ENCODE measurements at regions not wholly inside any gene's neighbourhood (a gene's known extent, or its start where the extent isn't known, plus 50 kb on each side); places are given as distances from the start of the nearest gene placed in this dataset.
A peak's percentile ranks its signal among the peaks of the same experiment; 100 is the strongest.
"Not testable (repeated sequence)": the region's sequence is repeated elsewhere in the genome, so short reads cannot be mapped to it uniquely, and the experiment has no call there.

DNA sequence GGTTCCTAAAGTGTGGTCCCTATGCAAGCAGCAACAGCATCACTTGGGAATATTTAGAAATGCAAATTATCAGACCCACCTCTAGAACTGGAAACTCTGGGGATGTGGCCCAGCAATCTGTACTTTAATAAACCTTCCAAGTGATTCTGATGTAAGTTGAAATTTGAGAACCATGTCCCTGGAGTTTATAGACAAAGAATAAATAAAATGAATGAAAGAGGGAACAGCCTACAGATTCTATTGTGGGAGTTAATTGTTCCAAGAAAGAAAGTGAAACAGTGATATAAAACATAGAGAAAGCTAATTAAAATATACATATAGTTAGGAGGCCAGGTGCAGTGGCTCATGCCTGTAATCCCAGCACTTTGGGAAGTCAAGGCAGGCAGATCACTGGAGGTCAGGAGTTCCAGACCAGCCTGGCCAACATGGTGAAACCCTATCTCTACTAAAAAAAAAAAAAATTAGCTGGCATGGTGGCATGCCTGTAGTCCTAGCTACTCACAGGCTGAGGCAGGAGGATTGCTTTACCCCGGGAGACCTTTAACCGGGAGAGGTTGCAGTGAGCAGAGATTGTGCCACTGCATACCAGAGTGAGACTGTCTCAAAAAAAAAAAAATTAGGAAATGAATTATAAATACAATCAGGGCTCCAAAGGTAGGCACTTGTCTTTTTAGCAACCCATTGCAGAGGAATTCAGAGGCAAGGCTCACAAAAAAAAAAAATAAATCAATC lies 507.5 kb downstream of the NAV3 start:
- DNase-seq (ENCODE audit: low read depth) = peak; percentile 44

DNA sequence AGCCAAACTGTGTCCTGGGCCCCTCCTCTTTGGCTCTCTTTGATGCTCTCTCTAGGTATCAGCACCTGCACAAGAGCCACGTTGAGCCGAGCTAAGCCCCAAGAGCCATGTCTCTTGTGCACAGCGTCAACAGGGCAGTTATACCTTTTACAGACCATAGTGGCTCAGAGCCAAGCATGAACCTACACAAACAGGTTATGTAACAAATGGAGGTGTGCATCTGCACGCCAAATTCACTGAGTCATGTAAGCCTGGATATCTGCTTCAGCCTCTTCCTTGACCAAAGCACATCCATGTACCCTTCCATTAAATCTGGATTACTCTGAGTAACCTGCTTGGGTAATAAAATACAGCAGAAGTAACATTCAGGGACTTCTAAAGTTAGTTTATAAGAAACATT lies 509.7 kb downstream of the NAV3 start:
- DNase-seq (ENCODE audit: low read depth) = no peak

DNA sequence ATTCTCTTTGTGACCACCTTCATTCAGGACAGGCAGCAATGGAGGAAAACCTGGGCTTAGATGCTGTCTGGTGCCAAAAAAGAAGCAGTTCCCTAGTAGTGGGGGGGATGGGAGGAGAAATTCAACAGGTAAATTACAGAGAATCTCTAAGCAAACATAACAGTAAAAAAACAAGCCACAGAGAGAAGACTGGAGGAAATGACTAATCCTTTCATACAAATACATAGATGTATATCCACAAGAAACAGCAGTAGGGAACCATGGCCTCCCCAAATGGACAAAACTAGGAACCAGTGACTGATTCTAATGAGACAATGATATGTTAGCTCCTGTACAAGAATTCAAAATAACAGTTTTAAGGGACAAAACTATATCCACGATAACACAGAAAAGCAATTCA lies 513.0 kb downstream of the NAV3 start:
- DNase-seq (ENCODE audit: low read depth) = no peak

DNA sequence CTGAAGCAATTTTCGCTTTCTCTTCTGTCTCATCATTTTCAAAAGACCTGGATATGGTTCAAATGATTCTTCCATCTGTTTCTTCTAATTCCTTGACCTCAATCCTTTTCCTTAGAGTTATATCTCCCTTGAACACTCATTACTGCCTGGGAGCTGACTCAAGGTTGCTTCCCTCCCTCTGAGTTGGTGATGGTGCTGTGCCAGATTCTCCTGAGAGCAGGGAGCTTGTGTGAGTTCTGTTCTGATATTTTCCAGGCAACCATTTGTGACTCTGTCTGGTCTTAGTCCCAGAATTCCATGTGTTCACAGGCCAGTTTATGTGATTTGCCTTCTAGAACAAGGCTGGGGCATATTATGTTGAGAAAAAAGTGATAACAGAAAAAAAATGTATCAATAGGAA lies 505.1 kb upstream of the SYT1 start:
- peak; percentile 3 for DNase-seq (ENCODE audit: low read depth)

DNA sequence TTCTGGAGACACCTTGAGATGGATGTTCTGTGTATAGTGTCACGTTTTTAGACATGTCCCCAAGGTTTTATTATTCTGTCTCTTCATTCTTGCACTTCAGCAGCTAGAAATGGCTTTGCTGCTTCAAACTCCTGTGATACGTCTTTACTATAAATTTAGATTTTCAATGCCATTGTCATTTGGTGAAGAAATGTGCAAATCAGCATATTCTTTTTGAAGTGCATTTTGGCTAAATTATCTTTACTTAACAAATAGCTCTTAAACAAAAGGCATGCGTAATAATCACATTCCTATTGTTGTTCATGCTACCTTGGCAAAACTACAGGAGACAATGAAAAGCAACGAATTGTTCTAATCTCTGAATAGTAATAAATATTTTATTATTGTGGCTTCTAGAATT lies 502.9 kb upstream of the SYT1 start:
- DNase-seq (ENCODE audit: low read depth) = no peak

DNA sequence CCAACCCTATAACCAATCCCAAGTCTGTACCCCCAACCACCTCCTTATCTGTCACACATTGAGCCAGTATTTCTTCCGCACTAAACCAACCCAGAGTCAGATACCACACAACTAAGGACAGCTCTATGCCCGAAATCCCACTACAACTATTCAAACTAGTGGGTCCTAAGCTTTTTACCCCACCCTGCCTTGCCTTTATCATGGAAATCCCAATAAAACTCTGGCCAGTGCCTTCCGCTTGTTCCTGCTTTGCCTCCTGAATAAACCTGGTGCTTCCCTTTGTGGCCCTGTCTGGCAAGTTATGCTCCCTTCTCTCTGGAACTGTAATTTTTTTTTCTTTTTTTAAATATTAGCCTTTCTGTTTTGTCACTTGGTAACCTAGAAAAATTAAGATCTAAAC lies 493.3 kb upstream of the SYT1 start:
- no peak for DNase-seq (ENCODE audit: low read depth)

DNA sequence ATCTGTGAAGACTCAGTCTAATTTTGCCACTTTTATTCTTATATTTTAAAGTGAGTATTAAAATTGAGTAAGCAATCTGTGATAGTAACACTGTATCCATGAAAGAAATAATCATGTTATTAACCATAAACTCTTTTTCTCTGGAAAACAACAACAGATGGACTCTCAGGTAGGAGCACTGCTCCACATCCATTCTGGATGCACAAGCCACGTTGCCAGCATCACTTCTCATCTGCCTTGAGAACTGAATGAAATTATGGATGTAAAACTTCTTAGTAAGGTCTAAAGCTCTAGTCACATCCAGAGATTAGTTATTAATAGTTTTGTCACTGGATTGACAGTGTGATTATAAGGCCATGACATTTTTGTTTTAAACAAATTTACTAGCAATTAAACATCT lies 489.1 kb upstream of the SYT1 start:
- DNase-seq (ENCODE audit: low read depth) = no peak

DNA sequence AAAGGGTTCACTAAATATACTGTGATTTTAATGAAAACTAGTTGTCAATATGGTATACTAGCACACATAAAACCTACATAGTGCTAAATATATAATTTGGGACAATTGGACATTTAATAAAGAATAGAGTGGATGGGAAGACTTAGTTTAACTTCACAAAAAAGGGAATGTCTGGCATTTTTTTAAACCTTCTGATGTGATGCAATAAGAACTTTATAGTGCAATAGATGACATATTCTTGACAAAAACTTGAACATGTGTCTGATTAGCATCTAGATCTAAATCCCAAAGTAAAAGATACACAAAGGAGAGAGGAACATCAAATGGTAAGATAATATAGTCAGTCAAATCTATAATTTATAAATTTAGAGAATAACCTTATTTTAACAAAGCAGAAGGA lies 488.3 kb upstream of the SYT1 start:
- no peak for DNase-seq (ENCODE audit: low read depth)

DNA sequence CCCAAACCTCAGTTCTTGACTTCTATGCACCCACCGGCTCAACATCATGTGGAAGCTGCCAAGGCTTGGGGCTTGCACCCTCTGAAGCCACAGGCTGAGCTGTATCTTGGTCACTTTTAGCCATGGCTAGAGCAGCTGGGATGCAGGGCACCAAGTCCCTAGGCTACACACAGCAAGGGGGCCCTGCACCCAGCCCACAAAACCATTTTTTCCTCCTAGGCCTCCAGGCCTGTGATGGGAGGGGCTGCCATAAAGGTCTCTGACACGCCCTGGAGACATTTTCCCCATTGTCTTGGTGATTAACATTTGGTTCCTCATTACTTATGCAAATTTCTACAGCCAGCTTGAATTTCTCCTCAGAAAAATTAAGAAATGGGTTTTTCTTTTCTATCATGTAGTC lies 485.5 kb upstream of the SYT1 start:
- DNase-seq (ENCODE audit: low read depth) = not testable (repeated sequence)

DNA sequence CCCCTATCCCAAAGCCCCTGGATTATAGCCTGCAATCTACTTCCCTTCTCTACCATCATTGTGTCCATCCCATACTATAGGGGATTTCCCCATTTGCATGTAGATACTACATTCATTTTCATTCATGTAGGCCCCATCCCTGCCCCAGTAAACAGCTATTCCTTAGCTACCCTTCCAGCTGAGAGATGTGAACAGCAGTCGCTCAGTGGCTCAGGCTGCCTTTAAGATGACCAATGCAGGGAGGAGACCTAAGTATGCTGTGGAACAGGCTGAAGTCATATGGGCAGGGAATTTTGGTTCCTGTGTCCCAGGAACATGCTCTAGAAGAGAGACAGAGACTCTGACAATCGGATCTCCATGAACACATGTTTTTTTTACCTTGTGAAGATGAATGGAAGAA lies 481.2 kb upstream of the SYT1 start:
- no peak for DNase-seq (ENCODE audit: low read depth)

DNA sequence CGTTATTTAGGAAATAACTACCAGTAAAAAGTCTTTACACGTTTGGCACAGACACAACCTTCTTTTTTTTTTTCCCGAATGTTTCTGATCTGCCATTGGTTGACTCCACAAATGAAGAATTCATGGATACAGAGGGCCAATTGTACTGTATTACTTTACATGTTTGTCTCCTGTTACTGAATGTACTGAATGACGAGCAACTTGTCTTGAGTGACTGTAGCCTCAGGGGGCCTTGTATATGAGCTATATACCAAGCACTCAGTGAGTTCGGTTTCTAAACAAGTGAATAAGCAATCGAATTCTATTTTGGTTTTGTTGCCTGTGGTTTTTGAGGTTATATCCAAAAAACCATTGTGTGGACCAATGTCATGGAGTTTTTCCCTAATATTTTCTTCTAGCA lies 480.0 kb upstream of the SYT1 start:
- DNase-seq (ENCODE audit: low read depth) = no peak

DNA sequence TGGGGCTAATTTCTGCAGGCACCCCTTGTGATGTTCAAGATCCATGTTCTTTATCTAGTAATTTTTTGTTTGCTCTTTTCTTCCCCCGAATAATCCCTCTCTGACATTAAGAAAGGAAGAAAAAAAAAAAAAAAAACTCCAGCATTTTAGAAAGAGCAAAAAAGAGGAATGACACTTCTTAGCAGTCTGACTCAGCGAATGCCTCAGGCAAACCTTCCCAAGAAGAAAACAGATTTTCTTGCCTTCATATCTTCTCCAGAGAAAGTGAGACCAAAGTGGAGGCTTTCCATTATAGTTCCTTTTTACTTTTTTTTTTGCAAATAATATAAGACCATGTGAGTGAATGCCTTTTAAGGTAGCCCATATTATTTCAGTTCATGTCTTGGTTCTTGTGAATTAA lies 479.0 kb upstream of the SYT1 start:
- DNase-seq (ENCODE audit: low read depth) = peak; percentile 15

DNA sequence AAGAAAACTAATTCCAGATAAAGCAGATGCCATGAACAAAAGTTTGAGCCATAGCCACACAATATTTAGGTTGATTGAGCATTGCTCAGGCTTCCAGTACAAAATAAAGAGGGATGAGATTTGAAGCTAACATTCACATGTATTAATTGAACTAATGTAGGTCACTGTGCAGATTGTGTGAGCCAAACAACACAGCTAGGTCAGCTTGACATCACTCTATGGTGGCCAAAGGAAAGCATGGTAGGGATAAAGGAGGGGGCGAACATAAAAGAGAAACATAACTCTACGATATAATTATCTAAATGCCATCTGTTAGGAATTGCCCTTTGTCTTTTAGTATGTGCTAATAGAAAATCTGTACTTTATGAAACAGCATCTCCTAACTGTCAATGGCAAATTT lies 477.7 kb upstream of the SYT1 start:
- no peak for DNase-seq (ENCODE audit: low read depth)

DNA sequence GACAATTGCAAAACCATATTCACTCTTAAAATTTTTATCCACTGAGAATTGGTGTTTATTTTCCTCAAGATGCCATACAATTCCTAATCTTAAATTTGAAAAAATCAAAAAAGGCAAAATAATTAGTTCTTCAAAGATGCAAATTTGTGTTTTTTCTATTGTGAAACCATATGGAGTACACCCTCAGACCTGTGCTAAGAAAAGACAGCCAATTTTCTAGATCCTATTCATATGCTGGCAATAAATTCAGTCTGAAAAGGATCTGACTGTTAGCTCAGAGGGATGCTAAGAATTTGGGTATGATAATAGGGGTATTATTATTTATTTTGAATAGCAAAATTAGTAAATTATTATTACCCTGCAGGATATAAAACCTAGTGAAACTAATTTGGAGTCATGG lies 476.9 kb upstream of the SYT1 start:
- no peak for DNase-seq (ENCODE audit: low read depth)

DNA sequence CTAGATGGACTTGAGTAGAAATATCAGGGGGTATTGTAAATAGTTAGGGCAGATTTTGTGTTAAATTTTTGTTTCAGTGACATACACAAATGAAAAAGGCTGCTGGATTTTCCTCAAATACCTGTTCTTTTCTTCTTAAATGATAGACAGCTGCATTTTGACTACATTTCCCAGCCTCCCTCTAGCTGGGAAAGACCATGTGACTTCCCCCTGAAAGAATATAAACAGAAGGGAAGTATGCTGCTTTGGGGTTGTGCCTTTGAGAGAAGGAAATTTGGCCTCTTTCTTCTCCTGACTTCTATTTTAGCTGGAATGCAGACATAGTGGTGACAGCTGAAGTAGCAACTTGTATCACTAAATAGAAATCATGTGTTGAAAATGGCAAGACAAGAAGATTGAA lies 476.1 kb upstream of the SYT1 start:
- no peak for DNase-seq (ENCODE audit: low read depth)

DNA sequence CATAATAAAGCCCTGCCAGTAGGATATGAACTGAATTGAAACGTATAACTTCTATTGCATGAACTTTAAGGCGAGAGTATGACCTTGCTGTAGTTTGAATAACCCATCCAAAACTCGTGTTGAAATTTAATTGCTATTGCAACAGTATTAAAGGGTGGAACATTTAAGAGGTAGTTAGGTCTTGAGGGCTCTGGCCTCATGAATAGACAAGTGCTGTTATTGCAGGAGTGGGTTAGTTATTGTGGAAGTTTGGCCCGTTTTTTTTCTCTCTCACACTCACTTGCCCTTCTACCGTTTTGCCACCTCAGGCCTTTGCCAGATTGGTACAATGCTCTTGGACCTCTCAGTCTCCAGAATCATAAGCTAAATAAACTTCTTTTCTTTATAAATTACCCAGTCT lies 473.7 kb upstream of the SYT1 start:
- no peak for DNase-seq (ENCODE audit: low read depth)

DNA sequence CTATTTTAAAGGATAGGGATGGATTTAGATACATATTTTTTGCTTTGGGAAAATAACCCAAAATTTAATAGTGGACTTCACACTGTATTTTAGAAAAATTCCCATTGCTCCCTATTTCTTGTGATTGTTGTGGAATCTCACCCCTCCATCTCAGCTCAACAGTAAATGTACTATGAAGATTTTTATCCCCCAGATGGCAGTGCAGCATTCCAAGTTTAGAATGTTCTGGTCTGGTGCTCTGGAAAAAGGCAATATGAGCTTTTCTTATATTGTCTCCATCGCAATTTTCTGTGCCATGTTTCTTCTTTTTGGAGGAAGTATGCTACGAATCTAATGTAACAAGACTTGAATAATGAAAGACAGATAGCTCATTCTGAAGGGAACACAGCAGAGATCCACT lies 471.7 kb upstream of the SYT1 start:
- DNase-seq (ENCODE audit: low read depth) = peak; percentile 37

DNA sequence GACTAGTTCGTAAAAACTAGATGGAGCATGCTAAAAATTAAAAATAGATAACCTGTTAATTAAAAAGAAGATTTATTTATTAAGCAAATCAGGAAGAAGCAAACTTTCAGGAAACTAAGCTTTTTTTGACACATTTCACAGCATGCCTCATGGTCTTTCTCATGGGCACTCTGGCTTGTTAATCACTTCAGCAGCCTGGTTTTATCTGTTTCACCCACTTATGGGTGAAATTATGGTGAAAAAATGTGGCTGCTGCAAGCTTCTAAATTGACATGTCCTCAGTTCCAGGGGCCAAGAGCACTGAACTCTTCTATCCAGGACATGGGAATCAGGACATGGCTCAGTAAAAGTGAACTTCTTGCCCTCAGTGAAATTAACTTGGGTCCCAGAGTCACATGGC lies 468.6 kb upstream of the SYT1 start:
- no peak for DNase-seq (ENCODE audit: low read depth)

DNA sequence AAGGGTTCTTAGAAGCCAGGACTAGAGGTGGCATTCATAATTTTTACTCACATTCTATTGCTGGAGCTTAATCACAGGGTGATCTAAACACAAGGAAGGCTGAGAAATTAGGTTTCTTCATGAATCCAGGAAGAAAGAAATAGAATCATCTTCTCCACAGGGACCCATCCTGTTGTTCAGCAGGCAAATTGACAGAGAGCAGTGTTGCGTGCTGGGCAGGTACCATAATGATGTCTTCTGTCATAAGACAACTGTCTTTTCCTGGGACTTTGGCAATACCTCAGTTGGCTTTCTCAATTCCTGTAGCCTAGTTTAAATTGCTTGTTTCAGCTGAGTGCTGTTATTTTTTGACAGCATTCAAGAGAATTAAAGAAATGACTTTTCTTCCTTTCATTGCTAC lies 468.0 kb upstream of the SYT1 start:
- DNase-seq (ENCODE audit: low read depth) = no peak

DNA sequence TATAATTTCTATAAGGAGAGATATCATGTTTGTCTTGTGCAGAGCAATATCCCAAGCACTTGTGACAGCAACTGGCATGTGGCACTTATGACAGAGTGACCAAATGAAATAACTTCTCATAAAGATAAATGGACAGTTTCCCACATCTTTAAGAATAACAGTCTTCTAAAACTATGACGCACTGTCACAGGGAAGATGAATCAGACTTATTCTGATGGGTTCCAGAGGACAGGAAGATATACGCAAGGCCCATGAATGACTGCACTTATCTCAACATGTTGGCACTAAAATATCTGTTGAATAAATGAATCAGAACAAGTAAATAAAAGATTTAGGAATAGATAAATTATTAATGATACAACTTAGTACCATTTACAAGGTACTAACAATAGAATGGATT lies 465.8 kb upstream of the SYT1 start:
- no peak for DNase-seq (ENCODE audit: low read depth)

DNA sequence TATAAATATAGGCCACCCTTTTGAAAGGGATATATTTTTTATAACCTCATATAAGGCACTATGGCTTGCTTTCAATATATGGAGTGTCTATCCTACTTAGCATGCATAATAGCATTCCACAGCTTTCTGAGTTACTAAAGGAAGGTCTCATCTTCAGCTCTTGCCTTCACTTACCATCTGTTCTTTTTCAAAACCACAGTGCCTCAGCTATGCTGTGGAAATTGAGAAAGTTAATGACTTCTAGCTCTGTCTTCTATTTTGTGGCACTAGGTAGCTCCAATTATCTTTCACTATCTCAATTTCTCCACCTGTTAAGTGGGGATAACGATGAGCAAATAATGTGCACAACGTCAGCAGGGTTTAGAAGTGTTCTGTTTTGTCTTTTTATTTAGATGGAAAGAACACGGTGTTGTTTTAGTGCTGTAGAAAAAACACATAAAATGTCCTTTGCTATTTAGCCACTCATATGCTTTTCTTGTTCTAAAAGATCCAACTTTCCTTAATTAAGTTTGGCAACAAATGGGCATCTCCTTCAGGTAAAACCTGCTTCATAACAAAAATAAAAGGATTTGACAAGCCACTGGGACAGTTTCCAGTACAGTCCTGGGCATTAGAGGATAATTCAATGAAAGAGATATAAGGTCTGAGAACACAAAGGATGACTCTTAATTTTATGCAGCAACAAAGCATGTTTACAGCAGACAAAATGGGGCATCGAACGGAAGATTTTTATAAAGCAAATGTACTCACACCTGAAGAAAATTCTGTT lies 462.0 kb upstream of the SYT1 start:
- no peak for DNase-seq (ENCODE audit: low read depth)

DNA sequence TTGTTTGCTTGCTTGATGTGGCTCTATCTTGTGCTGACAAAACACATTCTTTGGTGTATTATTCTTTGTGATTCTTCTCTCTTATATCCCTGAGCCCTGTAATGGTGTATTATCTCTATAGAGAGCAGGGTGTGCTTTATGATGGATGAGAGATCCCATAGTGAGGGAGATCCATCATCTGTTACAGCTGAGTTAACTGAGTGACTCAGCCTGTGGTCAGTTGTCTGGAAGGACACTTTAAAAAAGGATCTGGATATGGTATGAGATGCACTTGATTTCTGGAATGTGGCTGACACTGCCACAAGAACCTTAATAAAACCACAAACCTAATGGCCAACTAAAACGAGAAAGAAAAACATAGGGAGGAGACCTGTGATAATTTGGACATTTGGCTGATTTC lies 461.4 kb upstream of the SYT1 start:
- DNase-seq (ENCODE audit: low read depth) = peak; percentile 41

DNA sequence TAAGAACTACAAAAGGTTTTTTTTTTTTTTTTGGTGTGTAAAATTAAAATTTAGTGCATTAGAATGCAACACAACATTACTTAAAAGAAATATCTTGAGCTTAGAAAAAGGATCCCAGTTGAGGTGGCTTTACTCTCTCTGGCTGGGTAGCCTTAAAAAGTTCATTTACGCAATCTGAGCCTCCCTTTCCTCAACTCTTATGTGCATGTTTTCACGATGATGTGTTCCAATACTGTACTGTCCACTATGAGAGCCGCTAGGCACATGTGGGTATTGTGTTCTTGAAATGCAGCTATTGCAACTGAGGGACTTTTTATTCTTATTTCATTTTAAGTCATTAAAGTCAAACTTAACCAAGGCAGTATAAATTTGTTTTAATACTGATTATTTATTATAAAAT lies 460.9 kb upstream of the SYT1 start:
- peak; percentile 65 for DNase-seq (ENCODE audit: low read depth)

DNA sequence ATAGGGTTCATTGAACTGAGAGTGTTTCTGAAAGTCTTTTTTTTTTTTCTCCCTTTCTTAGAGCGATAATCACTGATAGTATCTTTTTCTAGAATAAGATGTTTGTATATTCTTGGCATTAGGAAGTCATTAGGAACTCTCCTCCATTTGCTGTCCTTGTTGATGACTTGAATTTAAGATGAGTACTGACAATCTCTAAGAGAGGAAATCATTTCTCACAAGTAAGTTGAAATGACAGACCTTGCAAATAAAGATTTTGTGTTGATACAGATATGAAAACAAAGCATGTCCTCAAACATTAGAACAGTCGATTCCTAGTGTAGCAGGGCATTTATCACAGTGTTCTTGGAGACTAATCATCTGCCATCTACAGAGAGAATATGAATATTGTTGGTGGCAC lies 458.4 kb upstream of the SYT1 start:
- no peak for DNase-seq (ENCODE audit: low read depth)
